SH-SY5Y (cell line): ENCODE measurements at regions not wholly inside any gene's neighbourhood (a gene's known extent, or its start where the extent isn't known, plus 50 kb on each side); places are given as distances from the start of the nearest gene placed in this dataset.

Experiments
- GATA2 ChIP-seq: IDR thresholded peaks from 2 replicates; pipeline ENCODE4 v1.6.1; 2011; ENCODE audit warnings: mild to moderate bottlenecking, low read depth, low read length
- GATA3 ChIP-seq: IDR thresholded peaks from 2 replicates; pipeline ENCODE4 v1.6.1; 2011; ENCODE audit warnings: low read depth, mild to moderate bottlenecking, low read length, moderate library complexity

DNA sequence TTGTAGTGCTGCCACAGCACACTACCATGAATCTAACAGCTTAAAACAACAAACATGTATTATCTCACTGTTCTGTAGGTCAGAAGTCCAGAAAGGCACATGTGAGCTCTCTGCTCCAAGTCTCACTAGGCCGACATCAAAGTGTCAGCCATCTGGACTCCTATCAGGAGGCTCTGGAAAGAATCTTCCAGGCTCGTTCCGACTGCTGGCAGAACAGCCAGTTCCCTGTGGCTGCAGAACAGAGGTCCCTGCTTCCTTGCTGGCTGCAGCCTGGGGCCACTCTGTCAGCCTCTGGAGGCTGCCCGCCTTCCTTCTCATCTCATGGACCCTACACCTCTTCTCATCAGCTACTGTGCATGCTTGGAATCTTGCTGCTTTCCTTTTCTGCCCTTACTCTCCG lies 168.9 kb downstream of the CBLN1 start:
- TF ChIP-seq GATA3 = no peak
- no peak for TF ChIP-seq GATA2
